ENCODE measurements at regions not wholly inside any gene's neighbourhood (a gene's known extent, or its start where the extent isn't known, plus 50 kb on each side); places are given as distances from the start of the nearest gene placed in this dataset.
A peak's percentile ranks its signal among the peaks of the same experiment; 100 is the strongest.

DNA sequence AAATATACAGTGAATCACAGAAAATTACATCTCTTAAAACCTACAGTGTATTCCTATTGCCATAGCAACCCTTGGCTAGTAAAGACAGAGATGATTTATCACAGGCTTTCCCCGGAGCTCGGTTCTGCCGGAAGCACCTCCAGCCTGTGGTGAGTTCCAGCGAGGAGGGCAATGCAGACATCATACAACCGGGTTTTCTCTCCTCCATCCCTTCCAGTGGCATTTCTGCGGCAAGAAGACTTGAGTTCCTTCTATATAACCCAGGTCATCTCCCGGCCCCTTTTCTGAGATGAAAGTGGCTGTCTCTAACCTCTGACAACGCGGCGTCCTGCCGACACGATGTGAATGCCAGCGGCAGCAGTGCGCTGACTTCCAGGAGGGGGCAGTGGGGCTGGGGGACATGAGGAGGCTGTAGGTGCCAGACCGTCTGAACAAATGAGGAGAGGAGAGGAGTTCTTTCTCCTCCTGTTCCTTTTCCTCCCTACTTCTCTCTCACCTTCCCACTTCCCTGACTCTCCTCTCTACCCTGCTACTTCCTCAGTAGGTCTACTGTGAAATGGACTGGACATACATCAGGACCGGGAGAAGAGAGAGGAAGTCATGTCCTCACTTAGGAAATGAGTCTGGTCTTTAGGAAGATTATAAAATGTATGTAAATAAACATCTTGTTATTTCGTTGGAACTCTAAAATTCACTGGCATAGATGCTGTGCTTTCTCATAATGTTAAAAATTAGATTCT is 68.6 kb upstream of the MAX start:
- TF ChIP-seq, protein P1, sequence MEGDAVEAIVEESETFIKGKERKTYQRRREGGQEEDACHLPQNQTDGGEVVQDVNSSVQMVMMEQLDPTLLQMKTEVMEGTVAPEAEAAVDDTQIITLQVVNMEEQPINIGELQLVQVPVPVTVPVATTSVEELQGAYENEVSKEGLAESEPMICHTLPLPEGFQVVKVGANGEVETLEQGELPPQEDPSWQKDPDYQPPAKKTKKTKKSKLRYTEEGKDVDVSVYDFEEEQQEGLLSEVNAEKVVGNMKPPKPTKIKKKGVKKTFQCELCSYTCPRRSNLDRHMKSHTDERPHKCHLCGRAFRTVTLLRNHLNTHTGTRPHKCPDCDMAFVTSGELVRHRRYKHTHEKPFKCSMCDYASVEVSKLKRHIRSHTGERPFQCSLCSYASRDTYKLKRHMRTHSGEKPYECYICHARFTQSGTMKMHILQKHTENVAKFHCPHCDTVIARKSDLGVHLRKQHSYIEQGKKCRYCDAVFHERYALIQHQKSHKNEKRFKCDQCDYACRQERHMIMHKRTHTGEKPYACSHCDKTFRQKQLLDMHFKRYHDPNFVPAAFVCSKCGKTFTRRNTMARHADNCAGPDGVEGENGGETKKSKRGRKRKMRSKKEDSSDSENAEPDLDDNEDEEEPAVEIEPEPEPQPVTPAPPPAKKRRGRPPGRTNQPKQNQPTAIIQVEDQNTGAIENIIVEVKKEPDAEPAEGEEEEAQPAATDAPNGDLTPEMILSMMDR (IDR thresholded peaks at IDR 0.05; ENCODE audit: control extremely low read depth, extremely low read depth) = no peak
- no peak overlapping the region for H3K9ac ChIP-seq (ENCODE audit: insufficient read depth in 1 of 2, low read length in 2 of 2)
- H3K36me3 ChIP-seq (ENCODE audit: control insufficient read depth in 4 of 4, insufficient read depth in 4 of 4, low read length in 4 of 4) = no peaks in the 10 kb centered on the region
- peaks cover 0 to 7% (median 0%) of the 10 kb centered on the region in 3 donors for H3K27me3 ChIP-seq (ENCODE audit: control insufficient read depth in 3 of 3, insufficient read depth in 3 of 3, low read length in 2 of 3)
- ATAC-seq (ENCODE audit: insufficient read depth, low FRiP score) (no peak), DNase-seq (peak; percentile 33 to 46 (median 38))
- H3K9me3 ChIP-seq (ENCODE audit: control insufficient read depth in 4 of 4, insufficient read depth in 3 of 4, low read length in 3 of 4) = no peaks in the 10 kb centered on the region
- no peak overlapping the region for H3K27ac ChIP-seq (ENCODE audit: low read depth in 1 of 2, low read length in 1 of 2)
- WGBS, 2 donors = 2 to 10% methylated on average over 17 of the region's 17 CpGs
- H3K4me1 ChIP-seq (ENCODE audit: control insufficient read depth in 5 of 5, insufficient read depth in 5 of 5, low read length in 5 of 5) = peaks cover 0 to 8% (median 0%) of the 10 kb centered on the region in 5 donors
- H3K4me3 ChIP-seq = no peak overlapping the region

DNA sequence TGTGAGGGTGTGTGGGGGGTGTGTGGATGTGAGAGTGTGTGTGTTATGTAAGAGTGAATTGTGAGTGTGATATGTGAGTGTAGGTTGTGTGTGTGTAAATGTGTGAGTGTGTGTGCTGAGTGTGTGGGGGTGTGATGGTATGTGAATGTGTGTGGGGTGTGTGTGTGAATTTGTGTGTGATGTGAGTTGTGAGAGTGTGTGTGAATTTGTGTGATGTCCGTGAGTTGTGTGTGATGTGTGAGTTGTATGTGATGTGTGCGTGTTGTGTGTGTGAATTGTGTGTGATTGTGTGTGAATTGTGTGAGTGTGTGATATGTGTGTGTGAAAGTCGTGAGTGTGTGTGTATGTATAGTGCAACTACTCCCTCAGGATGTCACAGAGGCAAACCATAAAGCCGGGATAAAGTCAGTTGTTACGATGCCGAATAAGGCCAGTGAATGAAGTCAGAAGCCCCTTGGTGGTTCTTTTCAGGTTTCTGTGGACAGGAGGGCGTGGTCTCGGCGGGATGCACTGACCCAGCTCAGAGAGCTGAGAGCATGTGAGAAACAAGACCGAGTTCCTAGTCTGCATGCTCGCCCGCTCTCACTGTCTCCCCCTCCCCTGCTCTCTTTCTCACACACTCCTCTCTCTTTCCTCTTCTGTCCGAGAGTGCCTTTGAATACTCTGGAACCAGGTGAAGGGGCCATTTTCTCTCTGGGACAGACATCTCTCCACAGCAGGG is 71.8 kb upstream of the MAX start:
- Histone ChIP-seq H3K9me3 (ENCODE audit: control insufficient read depth in 4 of 4, insufficient read depth in 3 of 4, low read length in 3 of 4) (no peaks in the 10 kb centered on the region), H3K9ac (ENCODE audit: insufficient read depth in 1 of 2, low read length in 2 of 2) (no peak overlapping the region), H3K27ac (ENCODE audit: low read depth in 1 of 2, low read length in 1 of 2) (no peak overlapping the region), H3K4me3 (no peak overlapping the region), H3K4me1 (ENCODE audit: control insufficient read depth in 5 of 5, insufficient read depth in 5 of 5, low read length in 5 of 5) (peaks cover 0 to 8% (median 0%) of the 10 kb centered on the region in 5 donors), H3K36me3 (ENCODE audit: control insufficient read depth in 4 of 4, insufficient read depth in 4 of 4, low read length in 4 of 4) (no peaks in the 10 kb centered on the region), H3K27me3 (ENCODE audit: control insufficient read depth in 3 of 3, insufficient read depth in 3 of 3, low read length in 2 of 3) (peaks cover 0 to 7% (median 0%) of the 10 kb centered on the region in 3 donors)
- WGBS, 2 donors = 55 to 71% methylated on average over 13 of the region's 13 CpGs
- DNase-seq = no peak
- TF ChIP-seq, protein P1 (IDR thresholded peaks at IDR 0.05; ENCODE audit: control extremely low read depth, extremely low read depth) = no peak
- ATAC-seq (ENCODE audit: insufficient read depth, low FRiP score) = no peak

DNA sequence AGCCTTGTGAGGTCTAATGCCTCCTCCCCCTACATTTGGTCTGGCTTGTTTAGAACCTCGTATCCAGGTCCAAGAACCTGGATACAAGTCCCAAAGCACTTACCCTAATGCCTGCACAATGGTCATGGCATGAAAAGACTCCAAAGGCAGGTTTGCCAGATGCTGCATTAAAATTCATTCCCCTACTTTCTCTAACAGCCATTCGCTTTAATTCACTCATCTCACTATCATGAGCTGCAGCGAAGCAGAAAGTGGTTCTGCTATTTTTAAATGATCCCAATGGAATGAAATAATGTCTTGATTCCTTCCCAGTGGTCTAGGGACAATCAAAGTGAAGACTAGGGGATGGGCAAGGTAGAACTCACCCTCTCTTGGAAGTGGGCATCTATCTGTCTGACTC is 72.5 kb upstream of the MAX start:
- 89 to 92% methylated on average over 3 of the region's 3 CpGs for WGBS, 2 donors
- no peaks in the 10 kb centered on the region for H3K36me3 ChIP-seq (ENCODE audit: control insufficient read depth in 4 of 4, insufficient read depth in 4 of 4, low read length in 4 of 4)
- H3K27ac ChIP-seq (ENCODE audit: low read depth in 1 of 2, low read length in 1 of 2) = no peak overlapping the region
- no peak overlapping the region for H3K9ac ChIP-seq (ENCODE audit: insufficient read depth in 1 of 2, low read length in 2 of 2)
- DNase-seq (no peak), ATAC-seq (ENCODE audit: insufficient read depth, low FRiP score) (no peak)
- H3K4me3 ChIP-seq = no peak overlapping the region
- H3K9me3 ChIP-seq (ENCODE audit: control insufficient read depth in 4 of 4, insufficient read depth in 3 of 4, low read length in 3 of 4) = no peaks in the 10 kb centered on the region
- H3K4me1 ChIP-seq (ENCODE audit: control insufficient read depth in 5 of 5, insufficient read depth in 5 of 5, low read length in 5 of 5) = peaks cover 0 to 8% (median 0%) of the 10 kb centered on the region in 5 donors
- TF ChIP-seq, protein P1 (IDR thresholded peaks at IDR 0.05; ENCODE audit: control extremely low read depth, extremely low read depth) = no peak
- H3K27me3 ChIP-seq (ENCODE audit: control insufficient read depth in 3 of 3, insufficient read depth in 3 of 3, low read length in 2 of 3) = peaks cover 0 to 7% (median 0%) of the 10 kb centered on the region in 3 donors

Data from lung (tissue), 11 donors.